ENCODE measurements at regions not wholly inside any gene's neighbourhood (a gene's known extent, or its start where the extent isn't known, plus 50 kb on each side); places are given as distances from the start of the nearest gene placed in this dataset.

GRCh38 chr2:226063704-226064440 lies 664.4 kb downstream of the NYAP2 start:
- no peak for DNase-seq

GRCh38 chr2:226059961-226060627 lies 660.6 kb downstream of the NYAP2 start:
- DNase-seq = no peak

GRCh38 chr2:226057914-226058313 lies 658.4 kb downstream of the NYAP2 start:
- DNase-seq = no peak

GRCh38 chr2:226057365-226057764 lies 657.9 kb downstream of the NYAP2 start:
- no peak for DNase-seq

- DNase-seq = no peak
Observed at GRCh38 chr2:226052772-226053416, 653.4 kb downstream of the NYAP2 start.

GRCh38 chr2:226050822-226051221 lies 651.3 kb downstream of the NYAP2 start:
- no peak for DNase-seq

- DNase-seq = no peak
Observed at GRCh38 chr2:226048611-226049010, 649.1 kb downstream of the NYAP2 start.

- no peak for DNase-seq
Observed at GRCh38 chr2:226045080-226045479, 645.6 kb downstream of the NYAP2 start.

- no peak for DNase-seq
Observed at GRCh38 chr2:226040344-226040900, 640.9 kb downstream of the NYAP2 start.

- no peak for DNase-seq
Observed at GRCh38 chr2:226037526-226037925, 638.0 kb downstream of the NYAP2 start.

- DNase-seq = no peak
Observed at GRCh38 chr2:226031647-226032501, 632.4 kb downstream of the NYAP2 start.

- no peak for DNase-seq
Observed at GRCh38 chr2:226030788-226031646, 631.5 kb downstream of the NYAP2 start.

- DNase-seq = no peak
Observed at GRCh38 chr2:226030369-226030768, 630.9 kb downstream of the NYAP2 start.

- DNase-seq = no peak
Observed at GRCh38 chr2:226023946-226024345, 624.4 kb downstream of the NYAP2 start.

- DNase-seq = no peak
Observed at GRCh38 chr2:226023383-226023782, 623.9 kb downstream of the NYAP2 start.

GRCh38 chr2:226020956-226021355 lies 621.4 kb downstream of the NYAP2 start:
- DNase-seq = no peak

GRCh38 chr2:226020176-226020575 lies 620.7 kb downstream of the NYAP2 start:
- no peak for DNase-seq

GRCh38 chr2:226018641-226019040 lies 619.1 kb downstream of the NYAP2 start:
- no peak for DNase-seq

- DNase-seq = no peak
Observed at GRCh38 chr2:226017537-226017936, 618.0 kb downstream of the NYAP2 start.

- no peak for DNase-seq
Observed at GRCh38 chr2:226017107-226017506, 617.6 kb downstream of the NYAP2 start.

GRCh38 chr2:226011716-226012450 lies 612.4 kb downstream of the NYAP2 start:
- DNase-seq = no peak

Data from CD4-positive, alpha-beta T cell treated with Interleukin-4 for 1 hour (primary cell).